Left lung (tissue), 4 donors: ENCODE measurements at regions not wholly inside any gene's neighbourhood (a gene's known extent, or its start where the extent isn't known, plus 50 kb on each side); places are given as distances from the start of the nearest gene placed in this dataset.
A peak's percentile ranks its signal among the peaks of the same experiment; 100 is the strongest.

ENCODE experiments used
- ATAC-seq: fragments of 200-7000 bp; cut with Tn5 transposase; one replicate; pipeline ENCODE4 v1.9.1; 2020; ENCODE audit warnings: moderate library complexity
- DNase-seq, 4 donors: peaks; one replicate each; pipeline ENCODE4 v3.0.0-alpha.2; 2013 to 2020
- H3K27ac ChIP-seq, 2 donors: fragments of 200-600 bp; sonication (generic) in 1 of 2; one replicate each; pipeline versions ENCODE4 v1.5.0 to v1.8.0; 2020 to 2021
- H3K27me3 ChIP-seq, 2 donors: fragments of 200-600 bp; sonication (generic) in 1 of 2; one replicate each; pipeline versions ENCODE4 v1.5.0 to v1.8.0; 2020 to 2021
- H3K36me3 ChIP-seq, 2 donors: fragments of 200-600 bp; sonication (generic) in 1 of 2; one replicate each; pipeline versions ENCODE4 v1.5.0 to v1.8.0; 2020 to 2021
- H3K4me1 ChIP-seq, 2 donors: fragments of 200-600 bp; one replicate each; pipeline ENCODE4 v1.8.0; 2021
- H3K4me3 ChIP-seq, 2 donors: fragments of 200-600 bp; sonication (generic) in 1 of 2; one replicate each; pipeline versions ENCODE4 v1.5.0 to v1.8.0; 2020 to 2021; ENCODE audit warnings: mild to moderate bottlenecking in 1 of 2
- H3K9me3 ChIP-seq, 2 donors: fragments of 200-600 bp; sonication (generic) in 1 of 2; one replicate each; pipeline versions ENCODE4 v1.5.0 to v1.8.0; 2020 to 2021
- CTCF ChIP-seq, 2 donors: fragments of 200-600 bp; sonication (generic) in 1 of 2; IDR thresholded peaks; one replicate each; pipeline versions ENCODE4 v1.5.0 to v1.8.0; 2021; ENCODE audit warnings: antibody characterized with exemption in 2 of 2
- intact Hi-C, 2 donors: fragments of 100-400 bp; cut with DNase I; formaldehyde crosslinking; loops; one replicate each; pipeline versions ENCODE4 v1.11.2 to v1.14.2; 2022
- donor health status: DM: no; HTN: yes; CAD: no.
- donor health status: DM: no; HTN: no; CAD: no.

- Histone ChIP-seq H3K27me3 (no peaks in the 10 kb centered on the region), H3K36me3 (no peaks in the 10 kb centered on the region), H3K4me1 (no peaks in the 10 kb centered on the region), H3K27ac (no peak overlapping the region), H3K9me3 (no peaks in the 10 kb centered on the region), H3K4me3 (no peak overlapping the region)
- intact Hi-C loops: no loop called here
- ATAC-seq: peak; percentile 58
- DNase-seq: no peak
- TF ChIP-seq CTCF (IDR thresholded peaks at IDR 0.05): no peak
Measured at GRCh38 chrX:119181491-119181890, 53.9 kb upstream of the KIAA1210 start.

GRCh38 chrX:119186194-119186593 lies 49.9 kb upstream of the PGRMC1 start:
- intact Hi-C loops: no loop called here
- Histone ChIP-seq H3K4me3 (no peak overlapping the region), H3K27ac (no peak overlapping the region), H3K4me1 (no peaks in the 10 kb centered on the region), H3K36me3 (no peaks in the 10 kb centered on the region), H3K27me3 (no peaks in the 10 kb centered on the region), H3K9me3 (no peaks in the 10 kb centered on the region)
- DNase-seq (no peak), ATAC-seq (no peak)
- TF ChIP-seq CTCF (IDR thresholded peaks at IDR 0.05): no peak
